NCI-H146 treated with DMSO at 0.1 percent for 48 hours (cell line): ENCODE measurements at regions not wholly inside any gene's neighbourhood (a gene's known extent, or its start where the extent isn't known, plus 50 kb on each side); places are given as distances from the start of the nearest gene placed in this dataset.

Source experiments
- DNase-seq: peaks from one replicate; lab custom pipeline; 2025; ENCODE audit not compliant: unreplicated experiment; lab: John Stamatoyannopoulos, UW

DNA sequence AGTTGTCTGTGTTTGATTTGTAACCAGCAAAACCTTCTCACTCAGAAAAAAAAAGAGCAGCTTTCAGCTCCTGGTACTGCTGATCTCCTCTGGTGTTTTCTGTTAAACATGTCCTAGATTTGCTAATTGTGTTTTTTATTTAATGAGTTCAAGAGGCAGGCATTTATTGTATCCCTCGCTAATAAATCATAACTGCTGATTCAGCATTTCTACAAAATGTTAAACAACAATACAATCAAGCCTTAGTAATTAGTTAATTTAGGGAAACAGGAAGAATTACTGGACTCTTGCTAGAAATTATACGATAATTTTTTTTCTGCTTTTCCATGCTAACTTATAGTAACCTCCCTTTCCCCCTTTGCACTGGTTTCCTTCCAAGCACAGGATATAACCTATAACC lies 66.8 kb upstream of the NRP1 start:
- DNase-seq, result no peak

DNA sequence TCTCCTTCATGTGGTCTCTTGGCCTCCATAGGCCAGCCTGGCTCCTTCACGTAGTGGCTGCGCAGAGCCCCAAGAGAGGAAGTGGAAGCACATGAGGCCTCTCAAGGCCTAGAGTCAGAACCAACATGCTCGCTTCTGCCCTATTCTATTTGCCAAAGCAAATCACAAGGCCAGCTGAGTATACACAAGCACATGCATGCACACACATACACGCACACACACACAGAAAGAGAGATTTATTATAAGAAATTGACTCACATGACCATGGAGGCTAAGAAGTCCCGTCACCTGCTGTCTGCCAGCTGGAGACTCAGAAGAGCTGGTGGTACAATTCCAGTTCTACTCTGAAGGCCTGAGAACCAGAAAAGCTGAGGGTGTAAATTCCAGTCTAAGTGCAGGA lies 64.3 kb upstream of the NRP1 start:
- DNase-seq, result no peak

DNA sequence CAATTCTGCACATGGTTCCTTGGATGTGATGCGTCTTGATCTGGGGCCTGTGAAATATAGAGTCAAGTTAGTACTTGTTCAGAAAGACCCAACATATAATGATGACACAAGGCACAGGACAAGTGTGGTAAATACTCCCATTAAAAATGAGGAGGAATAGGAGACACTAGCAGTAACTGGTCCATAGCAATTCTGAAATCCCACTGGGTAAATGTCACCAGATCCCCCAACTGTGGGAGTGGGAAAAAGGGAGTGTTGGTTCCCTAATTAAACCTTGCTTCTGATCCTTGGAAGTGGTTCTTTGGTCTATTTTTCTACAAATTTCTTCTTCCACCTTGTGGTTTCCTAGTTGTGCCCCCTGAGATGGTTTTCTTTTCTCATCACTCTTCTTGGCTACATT lies 62.5 kb upstream of the NRP1 start:
- DNase-seq, result no peak

DNA sequence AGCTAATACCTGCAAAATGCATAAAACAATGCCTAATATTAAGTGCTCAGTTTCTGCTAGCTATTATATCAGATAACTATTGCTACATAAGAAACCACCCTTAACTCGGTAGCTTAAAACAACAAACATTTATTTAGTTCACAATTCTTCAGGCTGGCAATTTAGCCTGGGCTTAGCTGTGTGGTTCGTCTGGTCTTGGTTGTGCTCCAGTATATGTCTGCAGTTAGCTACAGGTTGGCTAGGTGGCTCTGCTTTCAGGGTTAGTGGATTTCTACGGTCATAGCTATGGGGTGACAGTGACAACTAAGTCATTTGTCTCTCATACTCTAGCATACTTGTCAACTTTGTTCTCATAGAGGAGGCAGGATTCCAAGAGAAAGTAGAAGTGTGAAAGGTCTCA lies 61.8 kb upstream of the NRP1 start:
- DNase-seq, result no peak

DNA sequence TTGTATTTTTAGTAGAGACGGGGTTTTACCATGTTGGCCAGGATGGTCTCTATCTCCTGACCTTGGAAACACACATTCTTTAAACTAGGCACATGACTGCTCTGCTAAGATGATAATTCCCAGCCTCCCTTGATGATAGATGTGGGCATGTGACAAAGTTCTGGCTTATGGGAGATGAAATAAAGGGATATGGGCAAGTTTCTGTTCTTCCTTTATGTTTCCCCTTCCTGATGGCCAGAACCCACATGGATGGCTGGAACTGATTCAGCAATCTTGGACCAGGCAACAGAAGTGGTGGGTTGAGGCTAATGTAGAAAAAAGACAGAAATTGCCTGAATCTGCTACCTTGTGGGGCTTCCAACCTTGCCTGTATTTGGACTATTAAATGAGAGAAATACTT lies 60.7 kb upstream of the NRP1 start:
- no peak for DNase-seq

DNA sequence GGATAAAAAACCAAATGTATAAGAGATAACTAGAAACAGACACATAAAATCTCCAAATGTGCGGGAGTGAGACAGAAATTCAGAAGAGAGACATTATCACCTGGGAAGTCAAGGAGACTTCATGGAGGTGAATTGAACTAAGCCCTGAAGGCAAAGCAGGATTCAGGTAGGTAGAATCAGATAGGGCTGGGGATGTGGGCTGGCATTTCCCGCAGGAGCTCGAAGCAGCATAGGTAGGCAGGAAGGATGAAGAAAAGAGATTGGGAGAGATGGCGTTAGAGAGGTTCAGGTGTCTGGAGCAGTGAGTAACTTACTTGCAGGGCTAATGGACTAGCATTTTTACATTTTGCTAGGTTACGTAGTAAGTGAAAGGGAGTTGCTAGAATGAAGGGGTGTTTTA lies 58.2 kb upstream of the NRP1 start:
- DNase-seq, result no peak

DNA sequence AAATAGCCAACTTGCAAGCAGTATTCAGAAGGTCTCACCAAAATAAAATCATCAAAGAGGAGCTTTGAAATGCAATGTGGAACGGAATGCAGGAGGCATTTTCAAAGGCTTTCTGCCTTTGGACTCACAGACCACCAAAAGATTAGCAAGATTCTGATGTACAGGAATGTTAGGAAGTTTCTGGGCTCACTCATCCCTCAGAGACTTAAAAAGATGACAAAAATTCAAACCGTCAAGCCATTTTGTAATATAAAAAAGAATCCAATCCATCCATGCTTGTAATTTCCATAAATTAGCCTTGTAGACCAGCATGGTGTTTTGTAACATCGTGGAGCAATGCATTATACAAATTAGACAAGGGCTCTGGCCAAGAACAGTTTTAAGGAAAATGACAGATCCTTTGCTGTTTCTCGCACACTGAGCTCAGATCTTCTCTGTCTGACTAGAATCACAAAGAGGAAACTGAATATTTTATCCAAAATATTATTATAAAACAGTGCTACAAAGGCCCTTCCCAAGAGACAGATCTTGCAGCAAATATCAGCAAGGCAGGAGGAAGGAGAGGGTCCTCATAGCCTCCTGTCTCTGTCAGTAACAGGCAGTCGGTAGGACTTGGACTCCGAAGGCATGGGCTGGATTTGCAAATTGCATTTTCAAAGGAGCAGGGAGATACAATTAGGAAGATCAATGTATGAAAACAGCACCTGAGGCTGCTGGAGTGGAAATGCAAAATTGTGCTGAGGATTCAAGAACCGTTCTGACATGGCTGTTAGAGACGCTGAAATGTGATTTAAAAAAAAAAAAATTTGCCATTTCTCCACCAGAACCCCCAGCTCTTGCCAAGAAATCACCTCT lies 57.4 kb upstream of the NRP1 start:
- DNase-seq, result no peak

DNA sequence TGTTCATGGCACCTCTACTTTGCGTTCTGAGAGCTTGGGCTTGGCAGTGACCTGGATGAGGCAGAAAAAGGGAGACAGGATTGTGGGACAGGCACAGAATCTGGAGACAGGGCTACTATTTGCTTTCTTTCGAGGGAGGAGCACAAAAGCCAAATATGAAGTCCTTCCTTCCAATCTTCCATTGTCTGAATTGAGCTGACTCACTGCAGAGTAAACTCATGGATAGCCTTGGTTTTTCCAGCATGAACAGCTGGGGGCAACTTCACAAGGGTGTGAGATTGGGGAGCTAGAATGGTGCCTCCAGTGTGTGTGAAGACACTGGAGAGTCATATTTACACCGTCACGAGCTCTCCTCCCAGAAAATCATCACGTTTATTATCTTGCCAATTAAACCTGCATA lies 55.6 kb upstream of the NRP1 start:
- no peak for DNase-seq

DNA sequence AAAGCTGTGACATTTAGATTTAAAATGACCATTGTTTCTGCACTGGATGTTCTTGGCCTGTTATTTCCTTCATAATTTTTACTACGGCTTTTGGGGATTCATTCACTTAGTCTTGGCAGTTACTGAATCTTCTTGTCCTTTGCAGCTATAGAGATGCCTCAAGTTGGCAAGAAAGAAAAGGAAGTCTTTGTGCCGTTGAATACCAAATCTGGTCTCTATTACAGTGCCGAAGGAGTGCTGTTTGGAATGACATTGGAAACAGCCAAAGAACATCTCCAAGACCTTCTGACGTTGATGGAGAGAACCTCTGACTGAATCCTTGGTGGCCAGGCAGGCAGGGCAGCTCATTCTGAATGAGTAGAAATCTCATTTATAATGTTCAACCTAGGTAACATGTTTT lies 54.3 kb upstream of the NRP1 start:
- DNase-seq, result no peak

DNA sequence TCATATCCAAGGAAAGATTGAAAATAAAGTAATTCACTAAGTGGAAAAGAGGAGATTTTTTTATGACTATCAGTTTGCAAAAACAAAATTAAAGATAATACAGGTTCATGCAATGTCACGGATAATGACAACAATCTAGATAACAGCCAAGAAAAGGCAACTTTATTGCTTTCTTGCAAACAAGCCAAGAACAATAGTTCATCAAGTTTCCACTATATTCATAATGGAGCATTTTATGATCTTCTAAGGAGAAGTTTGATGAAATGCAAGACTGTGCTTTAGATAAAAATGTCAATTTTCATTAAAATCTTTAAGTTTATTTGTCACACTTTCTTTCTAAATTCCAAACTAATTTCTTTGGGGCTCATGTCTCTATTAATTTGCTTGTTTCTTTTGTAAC lies 53.9 kb upstream of the NRP1 start:
- DNase-seq, result no peak

DNA sequence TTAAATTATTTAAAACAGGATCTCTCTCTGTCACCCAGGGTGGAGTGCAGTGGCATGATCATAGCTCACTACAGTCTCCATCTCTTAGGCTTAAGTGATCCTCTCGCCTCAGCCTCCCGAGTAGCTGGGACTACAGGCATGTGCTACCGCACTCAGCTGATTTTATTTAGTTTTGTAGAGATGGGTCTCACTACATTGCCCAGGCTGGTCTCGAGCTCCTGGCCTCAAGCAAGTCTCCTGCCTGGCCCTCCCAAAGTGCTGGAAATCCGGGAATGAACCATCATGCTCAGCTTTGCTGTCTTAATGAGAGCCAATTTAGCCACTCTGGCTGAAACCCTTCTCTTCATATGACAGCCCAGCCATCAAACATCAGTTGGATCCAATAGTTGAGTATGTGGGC lies 53.3 kb upstream of the NRP1 start:
- no peak for DNase-seq

DNA sequence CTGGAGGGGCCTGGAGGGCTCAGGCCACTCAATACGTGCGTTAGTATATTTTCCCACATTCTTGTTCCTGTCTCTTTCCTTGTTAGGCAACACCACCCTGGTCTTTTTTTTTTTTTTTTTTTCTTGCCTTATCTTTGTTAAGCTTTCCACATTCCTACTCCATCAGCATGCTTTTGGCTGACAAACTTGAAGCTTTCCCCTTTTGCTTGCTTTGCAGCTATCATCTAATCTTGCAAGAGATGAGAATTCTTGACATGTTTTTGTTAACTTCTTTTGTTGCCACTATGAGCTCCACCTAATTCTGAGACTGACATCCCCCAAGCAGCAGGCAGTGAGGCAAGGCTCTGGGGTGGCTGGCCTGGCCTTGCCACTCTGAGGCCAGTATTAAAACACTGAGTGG lies 52.5 kb upstream of the NRP1 start:
- DNase-seq, result no peak

DNA sequence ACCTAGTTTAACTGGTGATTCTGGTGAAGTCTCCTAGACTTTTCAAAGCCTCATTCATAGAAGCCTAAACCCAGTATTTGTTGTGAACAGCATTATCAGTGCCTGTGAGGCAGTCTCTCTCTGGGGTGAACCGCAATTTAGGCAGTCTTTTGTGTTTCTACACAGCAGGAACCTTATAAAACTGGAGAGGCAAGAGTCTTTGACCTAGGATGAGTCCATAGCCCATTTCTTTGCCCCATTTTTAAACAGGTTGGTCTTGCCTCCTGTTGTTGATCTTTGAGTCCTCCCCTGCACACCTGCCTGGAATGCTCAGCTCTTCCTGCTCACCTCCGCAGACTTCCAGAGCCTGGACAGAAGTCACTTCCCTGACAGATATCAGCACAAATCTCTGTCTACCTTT lies 51.2 kb upstream of the NRP1 start:
- DNase-seq, result peak; percentile 11

DNA sequence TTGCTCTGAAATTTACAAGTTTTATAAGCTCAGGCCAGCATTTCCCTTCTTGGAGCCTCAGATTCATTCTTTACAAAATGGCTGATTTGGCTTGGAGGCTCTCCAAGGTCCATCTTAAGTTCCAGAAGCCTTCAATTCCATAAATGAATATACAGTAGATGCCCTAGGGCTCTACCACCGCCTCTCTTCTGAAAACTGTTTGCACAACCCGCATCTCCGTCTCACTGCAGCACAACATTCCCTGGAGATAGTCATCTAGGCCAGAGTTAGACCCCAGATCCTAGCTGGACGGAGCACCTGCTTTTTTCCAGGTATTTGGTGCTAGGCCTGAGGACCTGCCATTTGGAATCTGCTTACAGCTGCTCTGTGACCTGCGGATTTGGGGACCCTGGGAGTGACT lies 50.5 kb upstream of the NRP1 start:
- no peak for DNase-seq
